ENCODE measurements at regions not wholly inside any gene's neighbourhood (a gene's known extent, or its start where the extent isn't known, plus 50 kb on each side); places are given as distances from the start of the nearest gene placed in this dataset.

DNA sequence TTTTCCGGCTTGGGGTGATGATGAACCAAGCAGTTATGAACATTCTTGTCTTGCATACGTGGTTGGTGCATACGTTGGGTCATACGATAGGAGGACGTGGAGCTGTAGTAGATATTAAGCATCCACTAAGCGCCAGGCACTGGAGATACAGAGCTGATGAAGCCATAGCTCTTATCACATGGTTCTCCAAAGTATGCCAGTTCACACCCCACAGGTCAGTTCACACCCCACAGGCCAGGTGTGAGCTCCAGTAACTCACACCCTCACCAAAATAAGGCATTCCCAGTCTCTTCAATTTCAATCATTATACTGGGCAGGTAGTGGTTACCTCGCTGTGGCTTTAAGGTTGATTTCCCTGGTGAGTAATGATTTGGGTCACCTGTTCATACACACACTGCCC, 335.5 kb downstream of the FOXL1 start:
- no peak for DNase-seq (ENCODE audit: low spot score)

DNA sequence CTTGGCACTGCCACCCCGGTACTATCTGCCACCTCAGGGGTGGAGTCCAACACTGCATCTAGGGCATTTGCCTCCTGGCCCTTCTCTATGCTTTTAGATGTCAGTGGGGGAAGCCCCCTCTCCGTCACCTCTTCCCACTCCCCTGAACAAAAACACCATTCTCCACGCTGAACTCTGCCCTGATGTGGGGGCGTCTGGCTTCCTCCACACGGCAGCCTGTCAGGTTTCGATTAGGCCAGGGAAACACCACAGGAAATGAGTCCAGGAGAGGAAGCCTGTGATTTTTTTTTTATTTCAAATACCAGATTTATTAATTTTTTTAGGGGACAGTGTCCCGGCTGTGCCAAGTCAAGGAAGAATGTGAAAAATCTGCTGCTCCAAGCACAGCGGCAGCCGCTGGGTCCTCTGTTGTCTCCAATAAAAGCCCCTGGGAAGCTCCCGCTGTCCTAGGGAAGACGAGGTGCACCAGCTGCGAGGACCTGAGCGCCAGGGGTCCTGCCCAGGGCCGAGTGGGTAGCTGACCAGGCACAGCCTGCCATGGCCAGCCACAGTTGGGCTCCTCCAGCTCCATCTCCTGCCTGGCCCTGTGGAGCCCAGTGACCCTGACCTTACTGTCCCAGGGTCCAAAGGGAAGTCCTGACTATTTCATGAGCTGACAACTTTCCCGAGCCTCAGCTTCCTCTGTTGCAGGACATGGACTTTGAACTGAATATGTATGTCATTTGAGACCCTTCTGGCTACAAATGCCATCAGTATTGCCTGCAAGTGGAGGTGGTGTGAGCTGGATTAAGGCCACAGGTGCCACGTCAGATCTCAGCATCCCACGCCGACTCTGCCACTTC, 336.7 kb downstream of the FOXL1 start:
- DNase-seq (ENCODE audit: low spot score): no peak

DNA sequence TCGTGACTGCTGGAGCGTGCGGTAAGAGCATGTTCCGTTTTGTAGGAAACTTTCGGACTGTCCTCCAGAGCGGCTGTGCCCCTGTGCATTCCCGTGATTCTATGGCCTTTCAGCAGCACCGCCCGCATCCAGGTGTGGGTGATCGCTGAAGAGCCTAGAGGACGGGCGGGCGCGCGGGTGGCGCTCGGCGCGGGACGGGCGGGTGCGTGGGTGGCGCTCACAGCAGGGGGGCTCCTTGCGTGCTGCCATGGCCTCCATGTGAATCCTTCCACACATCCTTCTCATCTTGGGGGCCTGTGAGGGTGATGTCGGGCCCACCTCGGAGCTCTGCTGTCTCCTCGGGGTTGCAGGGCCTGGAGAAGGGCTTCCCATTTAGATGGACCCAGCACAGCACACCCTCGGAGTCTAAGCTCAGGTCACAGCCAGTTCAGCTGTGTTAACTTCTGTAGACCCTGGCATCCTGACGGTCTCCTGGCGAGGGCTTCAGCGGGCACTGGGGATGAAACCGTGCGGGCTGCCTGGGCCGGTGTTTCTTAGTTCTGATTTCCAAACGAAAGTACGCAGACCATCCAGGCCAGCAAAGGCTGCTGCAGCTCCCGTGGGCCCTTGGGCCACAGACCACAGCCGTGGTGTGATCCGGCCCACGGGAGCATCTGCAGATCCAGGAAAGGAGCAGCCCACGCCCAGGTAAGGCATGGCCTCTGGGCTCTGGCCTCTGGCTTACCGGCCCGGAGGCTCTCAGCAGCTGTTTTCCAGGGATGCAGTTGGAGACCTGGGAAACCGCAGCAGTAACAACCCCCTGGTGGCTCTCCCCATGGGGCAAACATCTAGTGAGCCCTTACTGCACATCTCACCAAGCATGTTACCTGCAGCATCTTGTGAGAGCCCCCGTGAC, 339.4 kb downstream of the FOXL1 start:
- DNase-seq (ENCODE audit: low spot score): no peak

DNA sequence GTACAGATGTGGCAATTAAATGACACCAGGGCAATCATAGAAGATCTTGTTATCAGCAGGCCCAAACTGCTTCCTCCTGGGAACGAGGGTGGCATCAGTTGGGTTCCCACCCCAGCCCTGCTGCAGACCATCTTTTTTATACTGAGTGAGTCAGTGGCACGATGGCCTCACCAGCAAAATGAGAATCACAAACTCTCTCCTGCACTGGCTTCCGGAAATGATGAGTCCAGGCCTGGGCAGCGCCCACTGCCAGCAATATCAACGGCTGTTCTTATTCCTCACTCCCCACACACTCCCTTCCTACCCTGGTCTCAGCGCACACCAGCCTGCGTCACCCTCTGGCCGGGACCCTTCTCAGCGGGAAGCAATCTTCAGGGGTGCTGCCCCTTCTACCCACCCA, 340.3 kb downstream of the FOXL1 start:
- DNase-seq (ENCODE audit: low spot score): no peak

DNA sequence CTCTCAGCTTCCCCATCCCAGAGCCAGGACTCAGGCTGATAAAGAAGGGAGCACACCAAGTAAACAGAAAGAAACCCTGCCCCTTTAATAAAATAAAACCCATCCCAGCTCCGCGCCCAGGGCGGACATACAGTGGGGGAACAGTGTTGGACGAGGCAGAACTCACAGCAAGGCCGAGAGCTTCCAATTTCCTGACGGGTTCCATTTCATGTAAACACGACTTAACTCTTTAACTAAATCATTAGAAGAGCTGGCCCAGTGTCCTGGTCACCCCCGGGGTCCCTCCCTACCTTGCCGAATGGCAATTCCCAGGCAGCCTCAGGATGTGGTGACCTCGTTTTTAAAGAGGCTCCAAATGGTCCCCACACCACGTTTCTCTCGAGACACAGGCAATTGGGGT, 340.7 kb downstream of the FOXL1 start:
- DNase-seq (ENCODE audit: low spot score): no peak

DNA sequence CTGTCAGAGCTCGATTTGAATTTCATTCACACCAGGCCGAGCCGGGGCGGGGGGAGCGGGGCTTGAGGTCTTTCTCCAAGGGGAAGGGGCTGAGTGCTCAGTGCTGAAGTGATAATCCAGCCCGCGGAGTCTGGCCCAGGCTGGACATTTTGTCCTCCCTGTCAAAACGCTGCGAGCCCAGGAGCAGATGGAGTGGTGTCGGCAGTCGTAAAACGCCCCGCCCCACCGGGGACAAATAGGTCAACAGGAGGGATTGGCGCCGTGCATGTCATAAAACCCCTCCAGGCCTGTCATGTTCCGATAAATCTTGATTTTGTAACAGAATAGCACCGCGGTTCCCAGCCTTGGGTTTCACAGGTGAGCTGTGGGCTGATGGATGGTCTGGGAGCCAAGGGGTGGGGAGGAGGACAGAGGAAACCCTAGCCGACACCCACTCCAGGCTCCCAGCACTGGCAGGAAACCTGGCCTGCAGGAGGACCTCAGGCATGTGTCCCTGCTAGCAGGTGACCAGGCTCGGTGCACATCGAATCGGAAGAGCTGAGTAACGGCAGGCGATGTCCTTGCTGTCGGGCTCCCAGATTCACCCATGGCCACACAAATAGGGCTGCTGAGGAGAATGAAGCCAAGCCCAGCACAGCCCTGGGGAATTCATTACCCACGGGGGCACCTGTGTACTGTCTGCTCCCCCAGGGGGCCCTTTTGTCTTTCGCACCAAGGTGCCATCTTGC, 341.4 kb downstream of the FOXL1 start:
- DNase-seq (ENCODE audit: low spot score): no peak

DNA sequence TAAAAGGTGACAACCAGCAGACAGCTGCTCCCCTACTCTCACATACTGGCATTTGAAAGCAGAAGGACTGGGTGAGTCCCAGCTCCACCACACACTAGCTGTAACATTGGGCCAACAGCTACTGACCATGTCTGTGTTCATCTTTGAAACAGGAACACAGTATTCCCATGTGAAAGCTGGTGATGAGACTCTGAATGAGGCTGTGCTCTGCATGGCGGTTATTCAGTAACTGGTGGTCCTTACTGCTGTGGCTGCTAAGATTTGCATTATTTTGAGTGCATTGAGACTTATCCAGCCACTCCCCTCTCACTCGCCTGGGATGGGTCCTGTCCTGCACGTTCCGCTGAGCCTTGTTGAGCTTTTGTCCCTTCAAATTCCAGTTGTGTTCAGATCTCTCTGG, 342.9 kb downstream of the FOXL1 start:
- no peak for DNase-seq (ENCODE audit: low spot score)

DNA sequence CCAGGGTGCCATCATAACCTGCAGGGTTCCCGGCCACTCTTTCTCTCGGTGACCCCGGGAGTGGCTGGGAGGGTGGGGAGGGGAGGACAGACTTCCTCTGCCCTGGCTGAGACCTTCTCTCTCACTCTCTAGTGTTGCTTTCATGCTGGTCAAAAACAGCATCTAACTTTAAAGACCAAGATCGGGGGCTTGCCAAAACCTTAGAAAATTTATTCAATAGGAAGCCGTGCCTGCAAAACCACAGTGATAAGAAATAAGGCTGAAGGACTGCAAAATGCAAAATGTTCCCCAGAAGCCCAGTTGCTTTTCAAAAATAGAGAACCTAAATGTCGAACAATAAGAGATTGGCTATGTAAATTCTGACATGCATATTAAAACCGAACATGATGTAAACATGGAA, 344.0 kb downstream of the FOXL1 start:
- DNase-seq (ENCODE audit: low spot score): no peak

DNA sequence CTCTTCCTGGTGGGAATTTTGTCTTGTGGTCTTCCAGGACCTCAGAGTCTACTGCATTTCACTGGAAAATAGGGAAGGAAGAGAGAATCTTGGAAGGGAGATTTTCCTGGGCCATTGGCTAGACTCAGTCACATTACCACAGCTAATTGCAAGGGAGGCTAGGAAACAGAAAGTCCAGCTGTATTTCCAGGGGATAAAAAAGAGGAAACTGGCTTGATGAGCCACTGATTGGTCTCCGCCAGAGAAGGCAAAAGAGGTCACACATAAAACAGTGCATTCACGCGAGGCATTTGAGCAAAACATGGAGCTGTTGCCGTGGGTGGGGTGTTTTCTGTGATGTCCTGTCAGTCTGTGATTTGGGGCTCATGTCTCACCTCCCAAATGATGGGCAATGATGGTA, 345.3 kb downstream of the FOXL1 start:
- DNase-seq (ENCODE audit: low spot score): no peak

DNA sequence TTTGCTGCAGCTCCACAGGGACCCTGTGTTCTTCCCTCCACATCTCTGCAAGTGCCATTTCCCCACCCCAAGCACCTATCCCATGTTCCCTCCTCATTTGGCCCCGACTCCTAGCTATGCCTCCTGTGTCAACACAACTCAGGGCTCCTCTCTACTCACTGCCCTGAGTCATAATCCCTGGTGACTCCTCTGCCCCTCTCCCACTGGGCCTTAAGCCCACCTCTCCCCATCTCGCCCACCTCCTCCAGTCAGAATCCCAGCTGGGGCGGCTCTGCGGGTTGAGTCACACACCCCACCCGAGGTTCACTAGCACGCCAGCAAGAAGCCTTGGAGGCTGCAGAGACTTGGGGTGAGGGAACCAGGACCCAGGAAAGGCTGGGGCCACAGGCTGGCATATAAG, 346.2 kb downstream of the FOXL1 start:
- DNase-seq (ENCODE audit: low spot score): no peak

DNA sequence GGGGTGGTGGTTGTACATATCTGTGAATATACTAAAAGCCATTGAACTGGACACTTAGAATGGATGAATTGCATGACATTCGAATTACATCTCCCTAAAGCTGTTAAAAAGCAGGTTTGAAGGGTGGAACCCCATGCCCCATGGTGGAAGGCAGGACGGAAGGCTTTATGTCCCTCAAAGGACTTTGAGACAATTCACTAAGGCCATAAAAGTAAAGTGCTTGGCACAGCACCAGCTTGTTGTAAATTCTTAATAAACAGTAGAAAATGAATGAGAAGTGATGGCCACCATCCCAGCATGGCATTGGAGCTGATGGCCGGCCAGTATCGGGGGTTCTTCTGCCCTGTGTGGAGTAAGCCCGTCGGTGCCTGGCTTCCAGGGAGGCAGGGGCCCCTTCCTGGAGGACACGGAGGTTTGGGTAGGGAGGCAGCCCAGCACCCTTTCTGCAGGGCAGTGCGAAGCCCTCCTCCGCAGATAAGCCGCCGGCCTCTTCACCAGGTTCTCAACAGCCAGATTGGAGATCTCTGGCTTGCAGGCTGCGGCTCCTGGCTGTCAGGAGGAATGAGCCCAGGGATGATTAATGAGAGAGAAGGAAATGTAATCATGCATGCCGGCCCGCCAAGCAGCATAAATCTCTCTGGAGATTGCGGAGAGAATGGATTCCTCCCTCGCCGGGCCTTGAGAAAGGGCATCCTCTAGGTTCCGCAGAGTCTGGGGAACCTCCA, 346.9 kb downstream of the FOXL1 start:
- DNase-seq (ENCODE audit: low spot score): no peak

DNA sequence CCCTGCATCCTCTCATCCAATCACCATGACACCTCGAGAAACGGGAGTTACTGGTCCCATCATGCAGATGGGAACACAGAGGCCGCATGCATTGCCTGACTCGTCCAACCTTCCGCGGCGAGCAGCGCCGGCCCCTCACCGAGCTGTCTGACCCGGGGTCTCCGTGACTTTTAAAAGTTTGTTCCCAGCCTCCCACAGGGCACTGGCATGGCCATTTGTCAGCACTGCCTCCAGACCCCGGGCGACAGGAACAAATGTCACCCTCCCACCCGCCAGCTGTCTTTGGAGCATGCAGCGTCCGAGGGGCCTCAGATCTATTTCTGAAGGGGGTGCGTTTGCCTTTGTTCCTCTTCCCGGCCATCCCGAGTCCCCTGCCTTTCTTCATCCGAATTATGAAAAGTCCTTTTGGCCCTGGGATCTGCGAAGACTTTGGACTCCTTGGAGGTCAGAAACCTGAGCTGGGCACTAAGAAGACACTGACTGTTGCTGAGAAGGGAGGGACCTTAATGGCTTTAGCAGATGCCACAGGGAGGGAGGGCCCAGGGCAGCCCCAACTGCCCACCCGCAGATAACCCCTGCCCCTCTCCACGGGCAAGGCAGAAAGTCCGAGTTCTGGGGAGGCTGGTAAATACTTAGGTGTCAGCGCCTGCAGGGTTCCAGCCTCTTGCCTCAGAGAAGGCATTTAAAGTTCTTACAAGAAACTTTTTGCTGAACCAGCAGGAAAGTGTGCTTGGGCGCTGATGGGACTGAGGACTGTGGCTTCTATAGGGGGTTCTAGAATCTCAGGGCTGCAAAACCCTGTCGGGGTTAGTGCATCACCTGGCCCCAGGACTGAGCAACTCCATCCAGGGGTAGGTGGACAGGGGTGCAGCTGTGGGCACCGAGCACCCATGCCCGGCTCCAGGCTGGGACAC, 348.1 kb downstream of the FOXL1 start:
- DNase-seq (ENCODE audit: low spot score): no peak

DNA sequence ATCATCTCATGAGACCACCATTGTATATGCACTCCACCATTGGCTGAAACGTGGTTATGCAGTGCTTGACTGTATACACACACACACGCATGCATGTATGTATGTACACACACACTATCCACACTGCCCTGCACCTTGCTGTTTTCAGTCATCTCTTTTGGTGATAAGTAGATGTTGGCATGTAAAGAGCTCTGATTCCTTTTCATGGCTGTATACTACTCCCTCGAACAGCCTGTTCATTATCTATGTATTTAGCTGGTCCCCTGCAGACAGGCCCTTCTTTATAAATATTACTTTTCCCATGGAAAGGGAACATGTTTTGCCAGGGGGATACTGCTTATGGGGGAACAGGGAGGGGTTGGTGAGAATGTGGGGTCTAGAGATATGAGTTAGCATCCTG, 349.4 kb downstream of the FOXL1 start:
- DNase-seq (ENCODE audit: low spot score): no peak

DNA sequence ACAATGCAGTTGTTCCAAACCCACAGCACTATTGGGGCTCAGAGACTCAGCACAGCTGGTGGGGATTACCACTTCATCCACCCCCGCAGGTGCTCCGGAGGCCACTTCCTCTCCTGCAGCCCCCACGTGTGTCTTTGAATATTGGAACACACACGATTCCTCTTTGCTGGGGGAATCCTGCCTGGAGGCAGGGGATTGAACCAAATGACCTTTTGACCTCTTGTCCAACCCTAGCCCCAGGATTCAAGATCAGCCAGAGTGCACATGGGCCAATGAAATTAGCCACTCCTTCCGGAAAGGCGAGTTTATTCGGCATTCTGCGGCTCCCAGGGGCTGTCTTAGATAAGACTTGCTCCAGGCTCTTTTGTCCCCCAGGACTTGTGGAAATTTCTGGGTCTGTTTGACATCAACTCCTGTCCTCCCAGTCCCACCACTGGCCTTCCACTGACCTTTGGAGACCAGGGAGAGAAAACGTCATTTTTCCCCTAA, 350.2 kb downstream of the FOXL1 start:
- DNase-seq (ENCODE audit: low spot score): no peak

DNA sequence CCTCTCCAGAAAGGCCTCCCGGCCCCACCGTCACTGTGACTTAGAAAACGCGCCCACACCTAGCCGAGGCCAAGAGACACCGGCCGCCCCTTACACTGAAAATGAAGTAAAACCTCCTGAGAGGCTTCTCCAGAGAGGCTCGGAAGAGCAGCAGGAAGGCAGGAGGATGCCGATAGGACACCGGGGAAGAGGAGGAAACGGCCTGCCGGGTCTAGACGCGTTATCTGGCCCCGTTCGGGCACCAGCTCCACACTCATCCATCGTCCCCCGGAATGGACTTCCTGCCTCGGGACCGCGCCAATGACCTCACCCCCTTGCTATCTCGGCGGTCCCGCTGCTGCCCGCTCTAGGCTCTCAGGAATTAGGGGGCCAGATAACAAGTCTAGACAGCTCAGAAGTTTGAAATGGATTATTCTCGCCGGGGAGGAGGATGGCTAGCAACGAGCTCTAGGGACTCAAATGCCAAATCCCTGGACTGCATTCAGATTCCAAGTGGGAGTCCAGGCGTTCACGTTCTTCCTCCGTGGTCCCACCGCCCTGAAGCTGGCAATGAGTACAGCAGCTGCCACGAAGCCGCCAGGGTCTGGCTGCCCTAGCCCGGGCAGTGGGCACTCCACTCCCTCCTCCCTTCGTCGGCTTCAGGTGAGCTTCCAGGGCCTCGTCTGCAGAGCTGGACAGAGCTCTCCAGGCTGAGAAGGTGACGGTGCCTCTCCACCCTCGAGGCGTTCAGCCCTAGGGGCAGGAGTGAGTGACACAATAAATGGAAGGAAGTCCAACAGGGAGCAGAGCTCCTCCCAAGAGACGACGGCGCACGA, 350.9 kb downstream of the FOXL1 start:
- no peak for DNase-seq (ENCODE audit: low spot score)

DNA sequence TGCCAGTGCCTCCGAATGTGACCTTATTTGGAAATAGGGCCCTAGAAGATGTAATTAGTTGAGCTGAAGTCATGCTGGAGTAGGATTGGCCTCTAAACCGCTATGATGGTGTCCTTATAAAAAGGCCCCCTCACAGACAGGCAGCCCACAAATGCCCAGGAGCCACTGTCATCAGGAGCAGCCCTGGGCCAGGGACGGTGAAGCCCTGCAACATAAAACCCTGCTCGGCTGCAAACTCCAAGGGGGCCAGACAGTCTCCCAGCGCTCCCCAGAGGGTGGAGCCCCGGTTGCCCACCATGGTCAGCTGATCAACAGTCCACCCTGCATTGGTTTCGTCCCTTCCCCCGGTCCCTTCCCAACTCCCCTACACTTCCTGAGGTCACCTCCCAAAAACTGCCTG, 351.7 kb downstream of the FOXL1 start:
- no peak for DNase-seq (ENCODE audit: low spot score)

DNA sequence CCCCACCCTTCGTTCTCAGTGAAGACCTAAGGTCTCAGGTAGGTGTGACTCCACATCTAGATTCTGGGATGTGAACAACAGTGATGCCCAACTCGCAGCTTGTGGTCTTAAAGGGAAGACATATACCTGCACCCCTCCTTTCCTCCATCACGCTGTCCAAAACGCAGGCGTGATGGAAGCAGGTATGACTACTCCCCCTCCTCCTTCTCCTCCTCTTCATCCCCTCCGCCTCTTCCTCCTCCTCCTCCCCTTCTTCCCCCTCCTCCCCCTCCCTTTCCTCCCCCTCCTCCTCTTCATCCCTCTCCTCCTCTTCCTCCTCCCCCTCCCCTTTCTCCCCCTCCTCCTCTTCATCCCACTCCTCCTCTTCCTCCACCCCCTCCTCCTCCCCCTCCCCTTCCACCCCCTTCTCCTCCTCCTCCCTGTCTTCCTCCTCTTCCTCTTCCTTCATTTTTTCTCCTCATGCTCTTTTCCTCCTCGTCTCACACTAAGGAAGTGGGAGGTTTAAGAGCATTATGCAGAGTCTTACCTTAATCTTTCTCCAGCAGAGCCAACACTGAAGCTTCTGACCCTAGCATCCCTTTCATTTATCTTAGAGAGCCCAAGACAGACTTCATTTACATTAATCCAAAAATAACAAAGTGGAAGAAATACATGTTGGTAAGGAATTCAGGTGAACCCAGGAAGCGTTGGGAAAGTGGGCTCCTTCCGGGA, 352.5 kb downstream of the FOXL1 start:
- no peak for DNase-seq (ENCODE audit: low spot score)

DNA sequence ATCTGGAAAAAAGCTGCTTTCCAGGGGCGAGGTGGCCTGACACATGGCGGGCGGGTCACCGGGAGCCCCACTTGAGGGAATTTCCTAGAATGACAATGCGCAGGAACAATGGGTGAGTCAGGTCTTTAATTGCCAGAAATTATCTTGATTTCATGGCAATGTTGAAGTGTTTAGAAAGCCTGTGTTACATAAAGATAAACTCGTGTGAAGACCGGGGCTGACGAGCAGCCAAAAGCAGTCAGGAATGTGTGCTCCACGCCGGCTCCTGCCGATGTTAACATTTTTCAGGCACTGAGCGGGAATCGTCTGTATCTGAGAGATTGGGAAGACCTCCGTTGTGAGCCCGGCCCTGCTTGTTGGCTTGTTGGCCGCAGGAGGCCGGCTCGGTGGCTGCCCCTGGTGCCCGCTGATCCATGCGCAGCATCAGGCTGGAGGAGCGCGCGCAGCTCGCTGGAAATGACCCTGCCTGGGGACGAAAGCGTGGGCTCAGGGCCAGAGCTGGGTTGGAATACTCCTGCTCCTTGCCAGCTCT, 353.1 kb downstream of the FOXL1 start:
- no peak for DNase-seq (ENCODE audit: low spot score)

Data from RKO (cell line).